H4 (cell line): ENCODE measurements at regions not wholly inside any gene's neighbourhood (a gene's known extent, or its start where the extent isn't known, plus 50 kb on each side); places are given as distances from the start of the nearest gene placed in this dataset.
A peak's percentile ranks its signal among the peaks of the same experiment; 100 is the strongest.

Experiments
- DNase-seq: peaks from one replicate; pipeline ENCODE4 v3.0.0-alpha.2; 2015; ENCODE audit warnings: low spot score

DNA sequence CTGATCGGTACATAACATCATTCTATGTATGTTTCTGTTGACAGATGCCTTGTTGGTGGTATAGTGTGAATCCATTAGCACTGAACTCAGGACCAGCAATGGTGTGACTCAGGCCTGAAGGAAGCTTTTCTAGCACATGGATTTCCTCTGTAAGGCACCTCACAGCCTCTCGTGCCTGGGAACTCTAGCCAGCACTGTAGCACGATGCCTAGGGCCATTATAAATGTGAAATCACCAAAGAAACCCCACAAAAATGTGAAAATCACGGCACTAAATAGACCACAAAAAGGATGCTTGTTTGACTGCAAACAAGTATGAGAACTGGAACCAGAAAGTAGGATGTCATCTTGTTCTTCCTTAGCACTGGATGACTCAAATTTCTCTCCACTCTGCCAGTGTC lies 63.7 kb upstream of the NKX2-2 start:
- peak; percentile 34 for DNase-seq

DNA sequence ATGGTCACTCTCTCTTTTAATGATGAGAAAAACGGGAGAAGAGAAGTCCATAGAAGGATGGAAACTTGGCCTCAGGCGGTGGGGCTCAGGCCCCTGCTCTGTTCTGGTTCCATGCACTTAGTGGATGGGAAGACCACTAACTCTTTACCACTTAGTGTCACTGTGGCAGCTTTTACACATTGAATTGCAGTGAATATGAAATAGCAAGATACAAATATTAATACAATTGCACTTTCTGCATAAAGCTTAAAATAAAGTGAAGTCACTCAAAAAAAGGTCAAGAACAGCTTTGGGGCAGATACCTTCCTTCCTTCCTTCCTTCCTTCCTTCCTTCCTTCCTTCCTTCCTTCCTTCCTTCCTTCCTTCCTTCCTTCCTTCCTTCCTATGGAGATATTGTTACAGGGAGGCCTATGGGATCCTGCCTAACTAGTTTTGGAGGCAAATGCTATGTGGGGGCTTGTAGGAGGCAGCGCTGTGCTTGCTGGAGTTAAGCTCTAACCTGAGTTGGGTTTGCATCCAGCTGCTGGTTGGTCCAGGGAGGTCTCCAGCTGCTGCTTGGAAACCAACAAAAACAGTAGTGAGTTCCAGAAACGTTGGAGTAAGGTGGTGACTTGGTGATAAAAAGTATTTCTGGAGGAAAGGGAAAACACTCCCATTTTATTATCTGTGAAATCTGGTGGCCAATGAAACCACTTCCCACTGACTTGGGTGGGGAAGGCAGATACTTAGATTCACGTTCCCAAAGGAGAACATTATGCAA lies 62.3 kb upstream of the NKX2-2 start:
- DNase-seq, result no peak

DNA sequence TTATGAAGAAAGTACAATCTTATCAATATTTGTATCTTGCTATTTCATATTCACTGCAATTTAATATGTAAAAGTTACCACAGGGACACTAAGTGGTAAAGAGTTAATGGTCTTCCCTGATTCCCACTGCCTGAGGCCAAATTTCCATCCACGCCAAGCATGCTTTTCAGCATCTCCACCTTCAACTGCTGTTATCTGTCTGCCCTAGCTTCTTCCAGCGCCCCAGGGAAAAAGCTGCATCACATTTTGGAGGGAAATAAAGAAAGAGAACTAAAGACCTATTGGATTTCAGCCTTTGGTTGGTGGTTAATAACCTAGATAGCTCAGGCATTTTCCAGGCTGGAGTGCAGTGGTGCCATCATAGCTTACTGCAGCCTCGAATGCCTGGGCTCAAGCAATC lies 61.3 kb upstream of the NKX2-2 start:
- DNase-seq, result no peak

DNA sequence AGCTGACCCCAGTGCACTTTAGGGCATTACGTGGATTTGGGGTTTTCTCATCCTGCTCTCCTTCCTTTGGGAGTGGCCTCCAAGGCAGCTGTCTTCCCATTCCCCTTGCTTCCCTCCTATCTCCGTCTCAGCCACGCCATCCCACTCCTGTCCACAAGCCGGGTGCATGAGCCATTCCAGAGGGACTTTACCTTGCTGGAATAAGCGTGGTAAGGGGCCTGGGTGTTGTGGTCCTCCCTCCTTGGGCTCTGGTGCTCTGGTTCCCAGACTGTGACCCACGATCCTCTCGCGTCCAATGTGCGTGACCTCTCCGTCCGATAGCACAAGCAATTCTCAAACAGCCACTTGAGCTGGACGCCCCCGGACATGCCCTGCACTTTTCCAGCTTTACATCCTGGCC lies 60.6 kb upstream of the NKX2-2 start:
- no peak for DNase-seq

DNA sequence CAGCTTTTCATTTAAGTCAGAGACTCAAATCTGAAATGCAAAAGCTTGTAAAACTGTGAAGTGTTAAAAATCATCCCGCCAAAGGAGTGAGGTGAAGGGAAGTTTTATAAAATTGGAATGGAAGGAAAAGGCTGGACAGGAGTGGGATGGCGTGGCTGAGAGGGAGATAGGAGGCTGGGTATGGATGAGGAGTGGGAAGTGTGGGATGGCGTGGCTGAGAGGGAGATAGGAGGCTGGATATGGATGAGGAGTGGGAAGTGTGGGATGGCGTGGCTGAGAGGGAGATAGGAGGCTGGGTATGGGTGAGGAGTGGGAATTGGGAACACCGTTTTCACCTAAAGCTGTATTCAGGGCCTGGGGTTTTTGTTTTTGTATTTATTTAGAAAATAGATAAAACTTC lies 59.4 kb upstream of the NKX2-2 start:
- no peak for DNase-seq

DNA sequence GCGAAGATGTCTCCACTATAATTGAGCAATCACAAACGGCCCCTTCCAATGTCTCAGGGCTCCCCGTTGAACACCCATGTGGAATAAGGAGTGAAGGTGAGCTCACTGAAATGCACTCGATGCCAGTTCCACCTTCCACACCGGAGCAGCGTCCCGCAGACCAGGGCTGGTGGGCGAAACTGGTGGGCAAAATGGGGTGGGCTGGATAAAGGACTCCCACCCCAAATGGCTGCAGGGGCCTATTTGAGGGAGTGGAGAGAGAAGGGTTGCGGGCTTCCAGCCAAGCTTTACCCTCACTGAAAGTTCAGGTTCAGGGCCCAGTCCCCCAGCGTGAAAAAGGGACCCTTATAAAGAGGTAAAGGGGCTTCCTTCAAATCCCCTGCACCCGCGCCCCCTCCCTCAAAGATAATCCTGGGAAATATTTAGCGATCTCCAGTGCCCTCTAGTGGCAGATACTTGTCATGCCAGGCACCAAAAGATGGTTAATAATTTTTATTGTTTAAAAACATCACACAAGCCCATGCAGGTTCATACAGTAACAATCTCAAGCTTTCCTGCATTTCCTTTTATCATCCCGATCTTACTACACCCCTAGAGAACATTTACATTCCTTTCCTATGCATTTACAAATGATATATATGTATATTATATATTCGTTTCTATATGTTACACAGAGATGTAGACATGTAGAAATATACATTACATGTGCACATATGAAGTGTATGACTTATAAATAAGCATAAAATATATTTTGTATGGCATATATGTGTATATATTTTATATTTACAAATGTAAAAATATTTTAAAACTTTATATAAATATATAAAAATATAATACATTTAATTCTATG lies 58.2 kb upstream of the NKX2-2 start:
- DNase-seq, result no peak

DNA sequence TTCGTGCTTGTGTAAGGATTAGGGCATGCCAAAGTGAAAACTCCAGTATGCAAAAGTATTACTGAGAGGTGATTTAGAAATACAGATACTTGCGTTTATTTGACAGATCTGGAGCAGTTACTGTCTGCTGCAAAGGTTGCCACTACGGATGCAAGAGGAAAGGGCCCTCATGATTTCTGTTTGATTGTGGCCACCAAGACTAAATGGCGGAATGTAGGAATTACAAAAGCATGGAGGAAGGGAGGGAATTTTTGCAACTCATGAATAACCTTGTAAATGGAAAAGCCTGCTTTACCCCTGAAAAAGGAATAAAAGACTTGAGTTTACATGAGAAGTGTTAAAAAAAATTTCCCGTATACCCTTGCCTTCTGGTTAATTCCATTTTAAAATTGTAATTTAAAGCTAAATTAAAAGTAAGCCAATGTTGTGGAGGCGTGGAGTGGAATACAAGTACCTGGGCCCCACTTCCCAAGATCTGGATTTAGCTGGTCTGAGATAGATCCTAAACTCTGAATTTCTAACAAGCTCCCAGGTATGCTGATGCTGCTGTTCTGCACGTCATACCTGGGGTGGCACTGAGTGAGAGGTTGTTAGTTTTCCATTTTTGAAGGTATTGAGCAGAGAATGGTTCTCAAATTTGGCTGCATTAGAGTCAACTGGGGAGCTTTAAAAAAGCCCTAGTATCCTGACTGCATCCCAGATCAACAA lies 56.6 kb upstream of the NKX2-2 start:
- no peak for DNase-seq

DNA sequence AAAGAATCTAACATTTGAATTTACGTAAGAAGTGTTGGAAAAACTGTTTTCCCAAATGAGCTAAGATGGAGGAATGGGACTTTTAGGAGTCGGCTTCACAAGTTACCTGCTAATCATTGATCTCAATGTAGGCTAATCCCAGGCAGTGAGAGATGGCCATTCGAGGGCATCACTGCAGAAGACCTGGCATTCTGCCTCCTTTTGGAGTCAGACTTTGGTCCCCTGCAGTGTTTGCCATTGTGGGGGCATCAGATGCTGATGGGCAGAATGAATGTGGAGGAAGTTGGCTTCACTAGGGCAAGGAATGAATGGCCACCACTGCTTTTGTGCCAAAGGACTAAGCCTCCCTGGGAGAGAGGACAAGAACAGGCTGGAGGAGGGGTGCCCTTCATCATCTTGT lies 55.7 kb upstream of the NKX2-2 start:
- no peak for DNase-seq

DNA sequence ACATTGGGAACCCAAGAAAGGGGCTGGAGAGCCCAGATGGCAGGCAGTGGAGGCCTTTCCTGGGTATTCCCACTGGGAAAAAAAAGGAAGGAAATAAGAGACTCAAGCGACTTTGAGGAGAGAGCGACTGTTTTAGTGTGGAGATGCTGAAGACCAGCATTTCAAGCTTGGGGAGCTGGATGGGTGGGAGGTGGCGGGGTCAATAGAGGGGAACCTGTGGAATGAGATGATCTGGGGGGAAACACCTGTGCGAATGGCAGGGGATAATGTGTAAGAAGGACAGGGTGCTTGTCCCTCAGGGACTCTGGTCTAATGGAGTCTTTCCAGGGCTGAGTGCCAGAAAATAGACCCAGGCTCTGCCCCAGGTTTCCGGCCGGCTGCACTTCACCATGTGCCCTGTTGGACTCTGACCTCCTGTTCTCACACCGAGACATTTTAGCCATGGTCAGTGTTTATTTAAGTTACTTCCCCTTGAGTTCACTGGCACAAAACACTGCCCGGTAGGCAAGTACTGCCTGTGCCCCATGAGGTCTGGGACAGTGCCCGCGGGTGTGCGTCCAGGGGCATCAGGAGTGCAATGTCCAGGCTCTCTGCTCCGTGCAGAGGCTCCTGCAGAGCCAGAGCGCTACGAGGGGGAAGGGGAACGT lies 50.4 kb upstream of the NKX2-2 start:
- no peak for DNase-seq
